ENCODE measurements at regions not wholly inside any gene's neighbourhood (a gene's known extent, or its start where the extent isn't known, plus 50 kb on each side); places are given as distances from the start of the nearest gene placed in this dataset.

- no peak for DNase-seq (ENCODE audit: low read depth)
Measured at GRCh38 chr4:41428601-41429279, 109.2 kb upstream of the LIMCH1 start.

- DNase-seq (ENCODE audit: low read depth): no peak
Measured at GRCh38 chr4:41429280-41429669, 108.7 kb upstream of the LIMCH1 start.

GRCh38 chr4:41430792-41431191 is 107.2 kb upstream of the LIMCH1 start:
- DNase-seq (ENCODE audit: low read depth): no peak

- DNase-seq (ENCODE audit: low read depth): no peak
Measured at GRCh38 chr4:41431276-41431675, 106.7 kb upstream of the LIMCH1 start.

GRCh38 chr4:41432219-41432618 is 105.7 kb upstream of the LIMCH1 start:
- no peak for DNase-seq (ENCODE audit: low read depth)

GRCh38 chr4:41432881-41433280 is 105.1 kb upstream of the LIMCH1 start:
- DNase-seq (ENCODE audit: low read depth): no peak

GRCh38 chr4:41433361-41433760 is 104.6 kb upstream of the LIMCH1 start:
- no peak for DNase-seq (ENCODE audit: low read depth)

GRCh38 chr4:41435510-41435909 is 102.4 kb upstream of the LIMCH1 start:
- DNase-seq (ENCODE audit: low read depth): no peak

- no peak for DNase-seq (ENCODE audit: low read depth)
Measured at GRCh38 chr4:41436419-41436818, 101.5 kb upstream of the LIMCH1 start.

- no peak for DNase-seq (ENCODE audit: low read depth)
Measured at GRCh38 chr4:41437111-41437536, 100.8 kb upstream of the LIMCH1 start.

- no peak for DNase-seq (ENCODE audit: low read depth)
Measured at GRCh38 chr4:41438931-41439297, 99.0 kb upstream of the LIMCH1 start.

GRCh38 chr4:41442810-41443209 is 95.1 kb upstream of the LIMCH1 start:
- DNase-seq (ENCODE audit: low read depth): no peak

- DNase-seq (ENCODE audit: low read depth): no peak
Measured at GRCh38 chr4:41443340-41444079, 94.4 kb upstream of the LIMCH1 start.

- no peak for DNase-seq (ENCODE audit: low read depth)
Measured at GRCh38 chr4:41446391-41446790, 91.6 kb upstream of the LIMCH1 start.

GRCh38 chr4:41446981-41447725 is 90.8 kb upstream of the LIMCH1 start:
- no peak for DNase-seq (ENCODE audit: low read depth)

GRCh38 chr4:41448934-41449333 is 89.0 kb upstream of the LIMCH1 start:
- DNase-seq (ENCODE audit: low read depth): no peak

- no peak for DNase-seq (ENCODE audit: low read depth)
Measured at GRCh38 chr4:41451961-41452360, 86.0 kb upstream of the LIMCH1 start.

GRCh38 chr4:41452484-41453225 is 85.3 kb upstream of the LIMCH1 start:
- no peak for DNase-seq (ENCODE audit: low read depth)

- no peak for DNase-seq (ENCODE audit: low read depth)
Measured at GRCh38 chr4:41454423-41454822, 83.5 kb upstream of the LIMCH1 start.

GRCh38 chr4:41455206-41455605 is 82.8 kb upstream of the LIMCH1 start:
- DNase-seq (ENCODE audit: low read depth): no peak

- DNase-seq (ENCODE audit: low read depth): no peak
Measured at GRCh38 chr4:41456559-41457101, 81.3 kb upstream of the LIMCH1 start.

GRCh38 chr4:41458689-41459088 is 79.3 kb upstream of the LIMCH1 start:
- no peak for DNase-seq (ENCODE audit: low read depth)

Measured in CMK (cell line).